TTC549 (cell line): ENCODE measurements at regions not wholly inside any gene's neighbourhood (a gene's known extent, or its start where the extent isn't known, plus 50 kb on each side); places are given as distances from the start of the nearest gene placed in this dataset.

Experiments
- FAIRE-seq: peaks from 2 replicates; lab custom pipeline; 2012; peaks lifted over from hg19 to GRCh38; lab: Jason Lieb, UNC

GRCh38 chr14:83734431-83734830 lies 1795.5 kb upstream of the FLRT2 start:
- no peak for FAIRE-seq

GRCh38 chr14:83741269-83741668 lies 1788.7 kb upstream of the FLRT2 start:
- no peak for FAIRE-seq

- FAIRE-seq, result no peak
Measured at GRCh38 chr14:83744224-83744623, 1785.7 kb upstream of the FLRT2 start.

- no peak for FAIRE-seq
Measured at GRCh38 chr14:83744891-83745290, 1785.1 kb upstream of the FLRT2 start.

GRCh38 chr14:83746336-83746735 lies 1783.6 kb upstream of the FLRT2 start:
- FAIRE-seq, result no peak

GRCh38 chr14:83757916-83758315 lies 1772.0 kb upstream of the FLRT2 start:
- FAIRE-seq, result no peak

- no peak for FAIRE-seq
Measured at GRCh38 chr14:83764656-83765599, 1765.0 kb upstream of the FLRT2 start.

- FAIRE-seq, result no peak
Measured at GRCh38 chr14:83777516-83777915, 1752.4 kb upstream of the FLRT2 start.

- FAIRE-seq, result no peak
Measured at GRCh38 chr14:83779266-83779665, 1750.7 kb upstream of the FLRT2 start.

GRCh38 chr14:83780321-83780720 lies 1749.6 kb upstream of the FLRT2 start:
- no peak for FAIRE-seq

GRCh38 chr14:83798421-83798820 lies 1731.5 kb upstream of the FLRT2 start:
- no peak for FAIRE-seq

GRCh38 chr14:83799233-83799632 lies 1730.7 kb upstream of the FLRT2 start:
- no peak for FAIRE-seq

GRCh38 chr14:83814896-83815295 lies 1715.0 kb upstream of the FLRT2 start:
- FAIRE-seq, result no peak

- no peak for FAIRE-seq
Measured at GRCh38 chr14:83816761-83817160, 1713.2 kb upstream of the FLRT2 start.

- FAIRE-seq, result no peak
Measured at GRCh38 chr14:83825843-83826242, 1704.1 kb upstream of the FLRT2 start.

- FAIRE-seq, result no peak
Measured at GRCh38 chr14:83826838-83827237, 1703.1 kb upstream of the FLRT2 start.

GRCh38 chr14:83827383-83827782 lies 1702.6 kb upstream of the FLRT2 start:
- no peak for FAIRE-seq

- no peak for FAIRE-seq
Measured at GRCh38 chr14:83828406-83828805, 1701.5 kb upstream of the FLRT2 start.

- FAIRE-seq, result no peak
Measured at GRCh38 chr14:83830316-83830715, 1699.6 kb upstream of the FLRT2 start.

- no peak for FAIRE-seq
Measured at GRCh38 chr14:83838226-83838625, 1691.7 kb upstream of the FLRT2 start.

GRCh38 chr14:83842547-83842946 lies 1687.4 kb upstream of the FLRT2 start:
- FAIRE-seq, result no peak

GRCh38 chr14:83847102-83847501 lies 1682.8 kb upstream of the FLRT2 start:
- no peak for FAIRE-seq

GRCh38 chr14:83850092-83850491 lies 1679.9 kb upstream of the FLRT2 start:
- no peak for FAIRE-seq

- FAIRE-seq, result no peak
Measured at GRCh38 chr14:83856334-83856733, 1673.6 kb upstream of the FLRT2 start.
